Upper lobe of left lung (tissue), 4 donors: ENCODE measurements at regions not wholly inside any gene's neighbourhood (a gene's known extent, or its start where the extent isn't known, plus 50 kb on each side); places are given as distances from the start of the nearest gene placed in this dataset.

ENCODE experiments used
- EP300 ChIP-seq, 4 donors: sonication (generic); formaldehyde crosslinking; IDR thresholded peaks; one replicate each; pipeline ENCODE4 v1.5.1; 2017; ENCODE audit warnings: antibody characterized with exemption in 4 of 4, control low read depth in 2 of 4
- TF ChIP-seq, protein P1 (sequence below), 6 experiments: fragments of 450-650 bp in 4 of 6; fragments of 200-600 bp in 2 of 6; sonication (generic) in 2 of 6; IDR thresholded peaks; one replicate each; pipeline ENCODE4 v1.5.1; 2016 to 2019; ENCODE audit warnings: antibody characterized with exemption in 6 of 6

DNA sequence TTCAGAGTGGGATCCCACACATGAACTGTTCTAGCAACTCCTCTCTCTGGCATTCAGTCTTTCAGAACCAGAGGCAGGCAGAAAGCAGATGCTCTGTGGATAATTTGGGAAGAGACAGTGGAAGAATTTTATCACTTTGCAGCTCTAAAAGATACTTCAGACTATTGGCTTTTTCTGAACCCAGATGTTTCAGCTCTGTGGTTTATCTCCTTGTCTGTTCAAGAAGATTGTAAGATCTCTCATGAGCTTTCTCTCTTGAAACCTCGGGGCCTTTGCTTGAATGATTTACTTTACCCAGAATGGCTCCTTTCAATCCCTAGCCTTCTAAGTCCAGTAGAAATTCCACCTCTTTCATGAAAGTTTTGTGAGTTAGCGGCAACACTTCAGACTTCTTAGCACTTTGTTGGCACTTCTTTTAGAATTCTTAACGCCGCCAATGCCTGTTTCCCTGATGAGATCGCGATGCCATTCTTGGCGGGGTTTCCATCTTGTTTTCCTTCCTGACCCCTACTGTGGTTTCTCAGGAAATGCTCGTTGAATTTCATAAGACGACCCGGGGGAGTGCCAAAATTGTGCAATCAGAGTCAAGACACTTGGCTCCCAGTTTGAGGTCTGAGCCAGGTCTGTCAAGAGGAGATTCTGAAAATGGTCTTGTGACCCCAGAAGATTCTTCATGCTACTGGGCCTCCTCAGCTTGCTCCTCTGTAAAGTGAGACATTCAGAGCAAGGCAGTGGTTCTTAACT lies 107.0 kb upstream of the PRICKLE1 start:
- TF ChIP-seq, protein P1, sequence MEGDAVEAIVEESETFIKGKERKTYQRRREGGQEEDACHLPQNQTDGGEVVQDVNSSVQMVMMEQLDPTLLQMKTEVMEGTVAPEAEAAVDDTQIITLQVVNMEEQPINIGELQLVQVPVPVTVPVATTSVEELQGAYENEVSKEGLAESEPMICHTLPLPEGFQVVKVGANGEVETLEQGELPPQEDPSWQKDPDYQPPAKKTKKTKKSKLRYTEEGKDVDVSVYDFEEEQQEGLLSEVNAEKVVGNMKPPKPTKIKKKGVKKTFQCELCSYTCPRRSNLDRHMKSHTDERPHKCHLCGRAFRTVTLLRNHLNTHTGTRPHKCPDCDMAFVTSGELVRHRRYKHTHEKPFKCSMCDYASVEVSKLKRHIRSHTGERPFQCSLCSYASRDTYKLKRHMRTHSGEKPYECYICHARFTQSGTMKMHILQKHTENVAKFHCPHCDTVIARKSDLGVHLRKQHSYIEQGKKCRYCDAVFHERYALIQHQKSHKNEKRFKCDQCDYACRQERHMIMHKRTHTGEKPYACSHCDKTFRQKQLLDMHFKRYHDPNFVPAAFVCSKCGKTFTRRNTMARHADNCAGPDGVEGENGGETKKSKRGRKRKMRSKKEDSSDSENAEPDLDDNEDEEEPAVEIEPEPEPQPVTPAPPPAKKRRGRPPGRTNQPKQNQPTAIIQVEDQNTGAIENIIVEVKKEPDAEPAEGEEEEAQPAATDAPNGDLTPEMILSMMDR (IDR thresholded peaks at IDR 0.05): no peak
- no peak for TF ChIP-seq EP300 (IDR thresholded peaks at IDR 0.05)
